MM.1S (cell line): ENCODE measurements at regions not wholly inside any gene's neighbourhood (a gene's known extent, or its start where the extent isn't known, plus 50 kb on each side); places are given as distances from the start of the nearest gene placed in this dataset.

Experiments used
- DNase-seq: peaks from one replicate; pipeline ENCODE4 v3.0.0-alpha.2; 2015
- H2AFZ ChIP-seq: fragments of 300-600 bp; sonication (generic); 2 replicates; pipeline ENCODE4 v1.6.0; 2016; ENCODE audit warnings: antibody characterized with exemption, low read length
- H3F3A ChIP-seq: fragments of 300-600 bp; sonication (generic); 2 replicates; pipeline ENCODE4 v1.6.1; 2016; ENCODE audit warnings: mild to moderate bottlenecking, antibody characterized with exemption, low read length, moderate library complexity, mixed read lengths; ENCODE audit not compliant: insufficient read depth
- H3K27ac ChIP-seq: fragments of 300-600 bp; sonication (generic); 2 replicates; pipeline ENCODE4 v1.5.1; 2016; ENCODE audit warnings: mild to moderate bottlenecking, low read length
- H3K27me3 ChIP-seq: fragments of 300-600 bp; sonication (generic); replicated peaks from 2 replicates; pipeline ENCODE4 v1.6.0; 2016; ENCODE audit warnings: low read length; ENCODE audit not compliant: insufficient read depth
- H3K36me3 ChIP-seq: fragments of 300-600 bp; sonication (generic); replicated peaks from 2 replicates; pipeline ENCODE4 v1.6.1; 2016; ENCODE audit warnings: mild to moderate bottlenecking, low read length, mixed read lengths; ENCODE audit not compliant: insufficient read depth
- H3K4me1 ChIP-seq: fragments of 300-600 bp; sonication (generic); 2 replicates; pipeline ENCODE4 v1.6.1; 2016; ENCODE audit warnings: low read length, mixed read lengths
- H3K4me2 ChIP-seq: fragments of 300-600 bp; sonication (generic); 2 replicates; pipeline ENCODE4 v1.6.0; 2016; ENCODE audit warnings: low read depth, low read length
- H3K4me3 ChIP-seq: fragments of 300-600 bp; sonication (generic); 2 replicates; pipeline ENCODE4 v1.5.1; 2016; ENCODE audit warnings: low read length, mixed read lengths
- H3K79me2 ChIP-seq: fragments of 300-600 bp; sonication (generic); 2 replicates; pipeline ENCODE4 v1.6.1; 2016; ENCODE audit warnings: mixed run types, low read length, mixed read lengths
- H3K9ac ChIP-seq: fragments of 300-600 bp; sonication (generic); 2 replicates; pipeline ENCODE4 v1.6.1; 2016; ENCODE audit warnings: low read length, mixed read lengths
- H3K9me2 ChIP-seq: fragments of 300-600 bp; sonication (generic); replicated peaks from 2 replicates; pipeline ENCODE4 v1.6.1; 2016; ENCODE audit warnings: mild to moderate bottlenecking, low read length, mixed read lengths; ENCODE audit not compliant: insufficient read depth
- H3K9me3 ChIP-seq: fragments of 300-600 bp; sonication (generic); replicated peaks from 2 replicates; pipeline ENCODE4 v1.6.1; 2016; ENCODE audit warnings: mild to moderate bottlenecking, low read length, mixed read lengths; ENCODE audit not compliant: insufficient read depth
- H4K20me1 ChIP-seq: fragments of 300-600 bp; sonication (generic); 2 replicates; pipeline ENCODE4 v1.6.1; 2016; ENCODE audit warnings: mild to moderate bottlenecking, low read length, moderate library complexity, mixed read lengths; ENCODE audit not compliant: insufficient read depth
- CTCF ChIP-seq: fragments of 300-600 bp; sonication (generic); IDR thresholded peaks from 2 replicates; pipeline ENCODE4 v1.5.1; 2016; ENCODE audit warnings: antibody characterized with exemption, low read length, mixed read lengths
- EZH2 ChIP-seq: fragments of 300-600 bp; sonication (generic); optimal IDR thresholded peaks from 2 replicates; pipeline ENCODE3; 2017; ENCODE audit warnings: low read depth, mild to moderate bottlenecking, antibody characterized with exemption, low read length, mixed read lengths
- EZH2phosphoT487 ChIP-seq: fragments of 300-600 bp; sonication (generic); IDR thresholded peaks from 2 replicates; pipeline ENCODE4 v1.6.1; 2018; ENCODE audit warnings: antibody characterized with exemption, low read length

GRCh38 chr3:148126956-148127355 lies 570.7 kb upstream of the AGTR1 start:
- H2AFZ ChIP-seq, result no peak overlapping the region
- DNase-seq, result no peak
- H3K4me2 ChIP-seq, result no peak overlapping the region
- H3K27me3 ChIP-seq, result no peaks in the 10 kb centered on the region
- no peaks in the 10 kb centered on the region for H3F3A ChIP-seq
- no peaks in the 10 kb centered on the region for H3K79me2 ChIP-seq
- H3K27ac ChIP-seq, result no peak overlapping the region
- no peak overlapping the region for H3K4me3 ChIP-seq
- TF ChIP-seq CTCF (no peak), EZH2 (no peak), EZH2phosphoT487 (no peak)
- H3K9me2 ChIP-seq, result no peaks in the 10 kb centered on the region
- H3K9ac ChIP-seq, result no peak overlapping the region
- H3K4me1 ChIP-seq, result no peaks in the 10 kb centered on the region
- H4K20me1 ChIP-seq, result no peaks in the 10 kb centered on the region
- no peaks in the 10 kb centered on the region for H3K9me3 ChIP-seq
- H3K36me3 ChIP-seq, result no peaks in the 10 kb centered on the region

- Histone ChIP-seq H3K9ac (no peak overlapping the region), H3K9me2 (no peaks in the 10 kb centered on the region)
- DNase-seq, result no peak
Observed at GRCh38 chr3:148128136-148128535, 569.6 kb upstream of the AGTR1 start.

GRCh38 chr3:148131990-148132638 lies 565.6 kb upstream of the AGTR1 start:
- Histone ChIP-seq H3K4me1 (no peaks in the 10 kb centered on the region), H3K36me3 (no peaks in the 10 kb centered on the region), H3F3A (no peaks in the 10 kb centered on the region), H4K20me1 (no peaks in the 10 kb centered on the region), H3K9ac (no peak overlapping the region), H3K9me2 (no peaks in the 10 kb centered on the region), H2AFZ (no peak overlapping the region), H3K27ac (no peak overlapping the region), H3K4me2 (no peak overlapping the region), H3K27me3 (no peaks in the 10 kb centered on the region), H3K9me3 (no peaks in the 10 kb centered on the region), H3K4me3 (no peak overlapping the region), H3K79me2 (no peaks in the 10 kb centered on the region)
- TF ChIP-seq CTCF (no peak), EZH2phosphoT487 (no peak), EZH2 (no peak)
- no peak for DNase-seq

More at GRCh38 chr3:148128136-148128535, 569.6 kb upstream of the AGTR1 start:
- no peak overlapping the region for H3K4me3 ChIP-seq
- no peaks in the 10 kb centered on the region for H3K9me3 ChIP-seq
- no peaks in the 10 kb centered on the region for H3K79me2 ChIP-seq
- H3K4me2 ChIP-seq, result no peak overlapping the region
- no peak overlapping the region for H3K27ac ChIP-seq
- TF ChIP-seq CTCF (no peak), EZH2 (no peak), EZH2phosphoT487 (no peak)
- no peaks in the 10 kb centered on the region for H3K36me3 ChIP-seq
- H3K27me3 ChIP-seq, result no peaks in the 10 kb centered on the region
- H3F3A ChIP-seq, result no peaks in the 10 kb centered on the region
- H3K4me1 ChIP-seq, result no peaks in the 10 kb centered on the region
- no peaks in the 10 kb centered on the region for H4K20me1 ChIP-seq
- no peak overlapping the region for H2AFZ ChIP-seq
